Stimulated activated naive CD8-positive, alpha-beta T cell treated with anti-CD3 and anti-CD28 coated beads, Interleukin-15, amount 100 ng/mL, for 72 hours (primary cell): ENCODE measurements at regions not wholly inside any gene's neighbourhood (a gene's known extent, or its start where the extent isn't known, plus 50 kb on each side); places are given as distances from the start of the nearest gene placed in this dataset.

ENCODE experiments used
- ATAC-seq: fragments of 150-1000 bp; cut with Tn5 transposase; 2 replicates; pipeline ENCODE4 v1.10.0; 2021; ENCODE audit warnings: mild to moderate bottlenecking, moderate library complexity
- DNase-seq, 2 donors: peaks; one replicate each; pipeline ENCODE4 v3.0.0; 2021 to 2022
- H3K27ac Mint-ChIP-seq, 2 donors: one replicate each; pipeline ENCODE4 v1.8.0; 2022; ENCODE audit warnings: mild to moderate bottlenecking in 2 of 2, mixed read lengths in 2 of 2, moderate library complexity in 2 of 2
- H3K27me3 Mint-ChIP-seq: one replicate; pipeline ENCODE4 v1.8.0; 2022; ENCODE audit warnings: mixed read lengths
- H3K4me1 Mint-ChIP-seq: one replicate; pipeline ENCODE4 v1.8.0; 2022; ENCODE audit warnings: mild to moderate bottlenecking, mixed read lengths
- H3K4me3 Mint-ChIP-seq, 2 donors: one replicate each; pipeline ENCODE4 v1.8.0; 2022; ENCODE audit warnings: mild to moderate bottlenecking in 2 of 2, mixed read lengths in 2 of 2, moderate library complexity in 1 of 2
- H3K9me3 Mint-ChIP-seq, 2 donors: one replicate each; pipeline ENCODE4 v1.8.0; 2022; ENCODE audit warnings: mixed read lengths in 2 of 2

GRCh38 chr2:2623939-2624338 lies 292.9 kb upstream of the MYT1L start:
- Mint-ChIP-seq H3K27ac (no peak overlapping the region), H3K4me3 (no peak overlapping the region), H3K9me3 (no peaks in the 10 kb centered on the region), H3K4me1 (no peaks in the 10 kb centered on the region), H3K27me3 (no peaks in the 10 kb centered on the region)
- DNase-seq (no peak), ATAC-seq (no peak)

- H3K4me1 Mint-ChIP-seq: no peaks in the 10 kb centered on the region
- ATAC-seq: no peak
These were observed 290.8 kb upstream of the MYT1L start for GRCh38 chr2:2621855-2622254.

GRCh38 chr2:2620604-2621003 lies 289.5 kb upstream of the MYT1L start:
- Mint-ChIP-seq H3K27me3 (peaks cover 9% of the 10 kb centered on the region), H3K9me3 (no peaks in the 10 kb centered on the region), H3K4me3 (no peak overlapping the region), H3K4me1 (no peaks in the 10 kb centered on the region), H3K27ac (no peak overlapping the region)
- ATAC-seq (no peak), DNase-seq (no peak)

More at GRCh38 chr2:2621855-2622254, 290.8 kb upstream of the MYT1L start:
- Mint-ChIP-seq H3K27ac (no peak overlapping the region), H3K4me3 (no peak overlapping the region), H3K27me3 (no peaks in the 10 kb centered on the region), H3K9me3 (no peaks in the 10 kb centered on the region)
- no peak for DNase-seq

GRCh38 chr2:2619995-2620394 lies 288.9 kb upstream of the MYT1L start:
- ATAC-seq (no peak), DNase-seq (no peak)
- H3K9me3 Mint-ChIP-seq: no peaks in the 10 kb centered on the region
- H3K27ac Mint-ChIP-seq: no peak overlapping the region
- H3K4me1 Mint-ChIP-seq: no peaks in the 10 kb centered on the region
- H3K27me3 Mint-ChIP-seq: peaks cover 9% of the 10 kb centered on the region
- H3K4me3 Mint-ChIP-seq: no peak overlapping the region

- H3K4me3 Mint-ChIP-seq: peak overlapping the region in 1 of 2 donors; percentile 42
- no peak for ATAC-seq
- H3K4me1 Mint-ChIP-seq: peaks cover 6% of the 10 kb centered on the region
These were observed 283.4 kb upstream of the MYT1L start for GRCh38 chr2:2614452-2614851.

GRCh38 chr2:2613279-2614199 lies 282.5 kb upstream of the MYT1L start:
- DNase-seq (peak; percentile 84 to 93), ATAC-seq (peak; percentile 100)
- Mint-ChIP-seq H3K4me3 (peak overlapping the region; percentile 83 to 84), H3K27ac (peak overlapping the region; percentile 90 to 95), H3K27me3 (peaks cover 9% of the 10 kb centered on the region), H3K9me3 (peaks cover 6 to 14% of the 10 kb centered on the region in 2 donors), H3K4me1 (peaks cover 6% of the 10 kb centered on the region)

More at GRCh38 chr2:2614452-2614851, 283.4 kb upstream of the MYT1L start:
- Mint-ChIP-seq H3K27ac (peak overlapping the region in 1 of 2 donors; percentile 78), H3K9me3 (peaks cover 6 to 14% of the 10 kb centered on the region in 2 donors), H3K27me3 (peaks cover 9% of the 10 kb centered on the region)
- no peak for DNase-seq

GRCh38 chr2:2610751-2611150 lies 279.7 kb upstream of the MYT1L start:
- DNase-seq (no peak), ATAC-seq (no peak)
- Mint-ChIP-seq H3K9me3 (peaks cover 6 to 14% of the 10 kb centered on the region in 2 donors), H3K27ac (no peak overlapping the region), H3K4me3 (no peak overlapping the region), H3K27me3 (no peaks in the 10 kb centered on the region), H3K4me1 (peaks cover 6% of the 10 kb centered on the region)

GRCh38 chr2:2600366-2600765 lies 269.3 kb upstream of the MYT1L start:
- Mint-ChIP-seq H3K4me1 (no peaks in the 10 kb centered on the region), H3K27ac (no peak overlapping the region), H3K4me3 (no peak overlapping the region), H3K9me3 (no peaks in the 10 kb centered on the region), H3K27me3 (no peaks in the 10 kb centered on the region)
- no peak for DNase-seq
- no peak for ATAC-seq

GRCh38 chr2:2599441-2599840 lies 268.4 kb upstream of the MYT1L start:
- H3K27me3 Mint-ChIP-seq: no peaks in the 10 kb centered on the region
- DNase-seq (no peak), ATAC-seq (no peak)
- H3K27ac Mint-ChIP-seq: no peak overlapping the region
- H3K9me3 Mint-ChIP-seq: no peaks in the 10 kb centered on the region
- H3K4me1 Mint-ChIP-seq: no peaks in the 10 kb centered on the region
- no peak overlapping the region for H3K4me3 Mint-ChIP-seq

- Mint-ChIP-seq H3K9me3 (peaks cover 5 to 7% of the 10 kb centered on the region in 2 donors), H3K27me3 (peaks cover 7% of the 10 kb centered on the region)
- ATAC-seq: peak; percentile 67
These were observed 266.6 kb upstream of the MYT1L start for GRCh38 chr2:2597712-2598111.

GRCh38 chr2:2591542-2591940 lies 260.5 kb upstream of the MYT1L start:
- Mint-ChIP-seq H3K4me3 (no peak overlapping the region), H3K4me1 (no peaks in the 10 kb centered on the region), H3K27ac (no peak overlapping the region), H3K27me3 (peaks cover 11% of the 10 kb centered on the region), H3K9me3 (peaks cover 5 to 17% of the 10 kb centered on the region in 2 donors)
- no peak for DNase-seq
- ATAC-seq: no peak

More at GRCh38 chr2:2597712-2598111, 266.6 kb upstream of the MYT1L start:
- H3K27ac Mint-ChIP-seq: no peak overlapping the region
- DNase-seq: no peak
- H3K4me3 Mint-ChIP-seq: no peak overlapping the region
- H3K4me1 Mint-ChIP-seq: no peaks in the 10 kb centered on the region

- DNase-seq (no peak), ATAC-seq (no peak)
- H3K27me3 Mint-ChIP-seq: peaks cover 11% of the 10 kb centered on the region
These were observed 259.9 kb upstream of the MYT1L start for GRCh38 chr2:2590841-2591541.

GRCh38 chr2:2590141-2590540 lies 259.1 kb upstream of the MYT1L start:
- no peak for ATAC-seq

More at GRCh38 chr2:2590841-2591541, 259.9 kb upstream of the MYT1L start:
- no peak overlapping the region for H3K4me3 Mint-ChIP-seq
- H3K4me1 Mint-ChIP-seq: no peaks in the 10 kb centered on the region
- no peak overlapping the region for H3K27ac Mint-ChIP-seq
- H3K9me3 Mint-ChIP-seq: peaks cover 5 to 17% of the 10 kb centered on the region in 2 donors

GRCh38 chr2:2588777-2589176 lies 257.7 kb upstream of the MYT1L start:
- Mint-ChIP-seq H3K27ac (no peak overlapping the region), H3K9me3 (peaks cover 0 to 17% of the 10 kb centered on the region in 2 donors), H3K27me3 (peaks cover 11% of the 10 kb centered on the region), H3K4me3 (no peak overlapping the region), H3K4me1 (no peaks in the 10 kb centered on the region)
- ATAC-seq (no peak), DNase-seq (no peak)

More at GRCh38 chr2:2590141-2590540, 259.1 kb upstream of the MYT1L start:
- H3K27ac Mint-ChIP-seq: no peak overlapping the region
- no peak for DNase-seq
- no peaks in the 10 kb centered on the region for H3K4me1 Mint-ChIP-seq
- H3K4me3 Mint-ChIP-seq: no peak overlapping the region
- H3K27me3 Mint-ChIP-seq: peaks cover 11% of the 10 kb centered on the region
- peaks cover 5 to 17% of the 10 kb centered on the region in 2 donors for H3K9me3 Mint-ChIP-seq

- Mint-ChIP-seq H3K9me3 (peaks cover 0 to 6% of the 10 kb centered on the region in 2 donors), H3K27me3 (peaks cover 8% of the 10 kb centered on the region), H3K27ac (no peak overlapping the region), H3K4me3 (no peak overlapping the region), H3K4me1 (no peaks in the 10 kb centered on the region)
- DNase-seq (no peak), ATAC-seq (no peak)
These were observed 256.3 kb upstream of the MYT1L start for GRCh38 chr2:2587354-2587753.

GRCh38 chr2:2586931-2587330 lies 255.9 kb upstream of the MYT1L start:
- H3K9me3 Mint-ChIP-seq: peaks cover 0 to 6% of the 10 kb centered on the region in 2 donors
- peaks cover 8% of the 10 kb centered on the region for H3K27me3 Mint-ChIP-seq
- H3K27ac Mint-ChIP-seq: no peak overlapping the region
- no peak for ATAC-seq
- DNase-seq: no peak
- H3K4me3 Mint-ChIP-seq: no peak overlapping the region
- no peaks in the 10 kb centered on the region for H3K4me1 Mint-ChIP-seq
